ENCODE measurements at regions not wholly inside any gene's neighbourhood (a gene's known extent, or its start where the extent isn't known, plus 50 kb on each side); places are given as distances from the start of the nearest gene placed in this dataset.

DNA sequence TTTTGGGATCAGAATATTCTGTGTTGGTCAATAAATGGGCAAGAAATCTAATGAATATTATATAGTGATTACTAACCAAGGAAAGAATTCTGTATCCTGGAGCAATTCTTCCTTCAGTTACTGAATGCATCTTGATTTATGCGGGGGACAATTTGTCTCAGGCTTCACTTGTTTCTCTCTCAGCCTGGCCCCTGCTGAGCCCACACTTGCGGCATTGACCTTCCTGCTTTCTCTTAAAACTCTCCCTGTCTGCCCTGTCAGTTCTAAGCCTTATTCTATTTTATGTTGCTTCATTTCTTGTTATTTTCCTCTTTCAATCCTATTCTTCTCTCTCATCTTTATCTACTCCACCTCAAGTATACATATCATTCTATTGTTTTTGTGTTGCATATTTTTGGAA, 122.1 kb upstream of the TPK1 start:
- no peak for DNase-seq (ENCODE audit: low read depth)

DNA sequence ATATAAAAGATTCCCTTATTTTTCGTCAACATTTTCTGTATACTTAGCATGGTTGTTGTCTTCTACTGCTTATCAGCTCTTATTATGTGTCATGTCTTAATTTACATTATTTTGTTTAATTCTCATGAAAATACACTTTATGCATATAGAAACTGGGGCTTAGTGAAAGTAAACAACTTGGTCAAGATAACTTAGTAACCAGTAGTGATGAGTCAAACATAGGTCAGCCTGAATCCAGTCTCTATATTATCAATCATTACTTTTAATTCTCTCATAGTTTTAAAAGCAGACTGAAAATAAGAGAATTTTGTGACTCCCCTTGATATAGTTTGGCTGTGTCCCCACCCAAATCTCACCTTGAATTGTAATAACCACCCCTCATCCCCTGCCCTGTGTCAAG, 119.6 kb upstream of the TPK1 start:
- DNase-seq (ENCODE audit: low read depth), result no peak

DNA sequence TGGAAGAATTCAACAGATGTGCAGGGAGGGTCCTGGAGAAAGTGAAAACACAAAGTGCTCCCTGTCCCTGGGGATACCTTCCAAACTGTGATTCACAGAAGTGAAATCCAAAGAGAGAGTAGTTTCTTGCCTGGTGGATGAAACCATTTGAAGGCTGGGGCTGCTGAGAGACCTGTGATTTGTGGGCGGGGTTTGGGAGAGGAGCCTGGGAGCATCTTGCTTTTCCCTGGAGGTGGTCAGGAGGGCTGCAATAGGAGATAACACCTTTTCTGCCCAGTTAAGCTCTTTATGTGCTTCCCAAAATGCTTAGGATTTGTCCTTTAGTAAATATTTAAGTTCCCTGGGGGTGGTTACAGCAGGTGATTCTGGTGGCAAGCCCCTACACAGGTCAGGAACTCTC, 105.3 kb upstream of the TPK1 start:
- DNase-seq (ENCODE audit: low read depth), result no peak

DNA sequence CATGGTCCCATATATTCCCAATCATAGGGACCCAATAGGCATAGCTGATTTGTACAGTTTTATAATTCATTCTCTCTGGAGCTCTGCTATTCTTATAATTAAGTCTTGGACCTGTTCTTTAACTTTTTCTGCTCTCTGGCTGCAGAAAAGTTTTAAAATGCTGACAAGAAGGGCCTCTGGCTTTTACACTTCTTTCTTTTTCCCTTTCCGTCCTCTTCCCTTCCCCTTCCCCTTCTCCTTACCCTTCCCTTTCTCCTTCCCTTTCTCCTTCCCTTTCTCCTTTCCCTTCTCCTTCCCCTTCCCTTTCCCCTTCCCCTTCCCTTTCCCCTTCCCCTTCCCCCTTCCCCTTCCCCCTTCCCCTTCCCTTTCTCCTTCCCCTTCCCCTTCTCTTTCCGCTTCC, 101.3 kb upstream of the TPK1 start:
- no peak for DNase-seq (ENCODE audit: low read depth)

DNA sequence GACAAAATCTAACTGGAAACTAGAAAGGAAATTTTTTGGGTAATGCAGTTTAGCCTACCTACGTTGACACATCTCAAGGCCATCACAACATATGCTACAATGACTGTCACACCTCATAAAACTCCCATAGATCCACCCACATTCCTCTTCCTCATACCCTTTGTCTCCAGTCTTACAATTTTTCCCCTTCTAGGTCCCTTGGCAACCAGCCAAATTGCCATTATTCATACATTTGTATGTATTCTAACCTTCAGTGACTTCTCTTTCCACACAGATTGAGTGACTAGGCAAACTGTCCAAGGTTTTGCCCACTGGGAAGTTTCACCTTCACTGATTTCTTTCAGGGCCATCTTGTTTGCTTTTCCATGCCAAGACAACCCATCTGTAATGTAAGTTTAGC, 100.5 kb upstream of the TPK1 start:
- no peak for DNase-seq (ENCODE audit: low read depth)

DNA sequence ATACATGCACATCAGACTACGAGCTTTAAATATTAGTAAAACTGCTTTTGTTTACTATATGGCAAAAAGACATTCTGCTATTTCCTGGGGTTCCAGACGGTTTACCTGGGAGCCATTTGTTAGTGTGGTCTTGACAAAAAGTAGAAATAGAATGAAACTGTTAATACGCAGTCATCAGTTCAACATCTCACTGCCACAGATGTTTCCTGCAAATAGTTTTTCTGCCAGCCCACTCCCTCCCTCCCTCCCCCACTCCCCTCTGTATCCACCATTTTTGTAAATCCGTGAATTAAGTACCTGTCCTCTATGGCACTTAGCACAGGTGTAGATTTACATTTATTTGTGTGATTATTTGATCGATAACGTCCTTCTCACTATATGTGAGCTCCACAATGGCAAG, 74.6 kb upstream of the TPK1 start:
- no peak for DNase-seq (ENCODE audit: low read depth)

DNA sequence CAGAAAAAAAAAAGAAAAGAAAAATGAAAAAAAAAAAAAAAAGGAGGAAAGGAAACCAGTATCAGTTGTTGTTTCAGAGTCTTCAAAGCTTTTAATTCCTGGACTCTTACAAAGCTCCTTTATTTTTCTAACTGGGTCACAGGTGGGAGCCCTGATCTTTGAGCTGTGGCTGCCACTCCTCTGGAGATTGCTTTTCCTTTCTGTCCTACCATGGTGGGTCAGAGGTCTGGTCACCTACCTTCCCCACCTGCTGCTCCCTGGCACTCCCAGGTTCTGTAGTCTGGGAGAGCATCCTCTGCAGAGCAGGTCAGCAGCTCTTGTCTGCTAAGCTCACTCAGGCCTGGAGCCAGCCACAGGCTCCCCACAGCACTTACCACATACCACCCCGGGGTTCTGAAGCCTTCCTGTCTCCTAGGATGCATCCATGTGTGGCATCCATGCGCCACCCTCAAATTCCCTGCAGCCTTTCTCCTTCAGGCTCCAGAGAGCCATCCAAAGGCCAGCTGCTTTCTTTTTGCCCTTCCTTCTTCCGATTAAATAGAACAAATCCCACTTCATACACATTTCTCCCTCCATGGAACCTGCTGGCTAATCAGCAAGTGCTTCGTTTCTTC, 73.2 kb upstream of the TPK1 start:
- DNase-seq (ENCODE audit: low read depth), result no peak

DNA sequence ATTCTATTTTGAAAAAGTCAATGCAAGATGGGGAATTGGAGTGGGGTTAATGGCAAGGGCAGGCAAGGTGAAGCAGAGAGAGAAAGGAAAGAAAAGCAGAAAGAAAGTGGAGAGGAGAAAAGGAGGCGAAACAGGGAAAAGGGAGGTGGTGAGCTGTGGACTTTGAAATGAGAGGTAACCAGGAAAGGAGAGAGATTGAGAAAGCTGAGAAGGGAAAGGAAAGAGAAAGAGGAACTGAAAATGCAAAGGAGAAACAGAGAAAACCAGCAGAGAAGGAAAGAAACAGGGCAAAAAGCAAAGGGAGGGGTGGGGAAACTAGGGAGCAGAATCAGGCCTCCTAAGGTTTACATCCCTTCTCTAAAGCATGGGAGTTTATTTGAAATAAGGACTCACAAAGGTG, 72.5 kb upstream of the TPK1 start:
- no peak for DNase-seq (ENCODE audit: low read depth)

DNA sequence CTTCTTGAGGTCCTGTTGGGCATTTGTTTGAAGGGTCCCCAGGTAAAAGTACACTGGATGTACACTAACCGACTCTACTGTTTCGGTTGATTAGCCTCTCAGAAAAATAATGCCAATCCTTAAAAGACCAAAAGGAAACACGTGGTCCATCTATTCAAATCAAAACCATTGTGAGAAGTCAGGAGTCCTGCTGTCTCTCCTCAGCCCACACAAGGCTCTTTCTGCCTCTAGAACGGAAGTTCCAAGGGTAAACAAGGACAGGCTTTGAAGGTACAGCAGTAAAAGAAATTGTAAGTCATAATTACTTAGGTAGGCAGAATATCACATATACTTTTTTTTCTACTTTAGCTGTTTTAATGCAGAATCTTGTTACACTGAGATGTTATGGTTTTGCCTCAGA, 71.7 kb upstream of the TPK1 start:
- no peak for DNase-seq (ENCODE audit: low read depth)

DNA sequence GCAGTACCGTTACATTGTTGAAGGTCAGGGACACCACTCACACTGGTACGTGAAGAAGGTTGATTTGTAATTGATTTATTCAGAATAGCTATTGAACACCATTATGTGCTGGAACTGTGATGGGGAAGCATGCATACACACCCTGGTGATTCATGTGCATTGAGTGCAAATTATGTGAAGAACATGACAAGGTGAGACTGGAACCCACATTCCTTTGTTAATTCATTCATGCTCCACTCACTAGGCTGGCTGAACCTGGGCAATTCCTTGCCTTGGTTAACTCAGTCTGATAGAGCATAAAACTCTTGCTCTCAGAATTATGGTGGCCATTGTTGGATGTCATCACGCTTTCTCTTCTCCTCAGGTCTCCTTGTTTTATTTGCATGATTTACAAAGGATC, 67.3 kb upstream of the TPK1 start:
- no peak for DNase-seq (ENCODE audit: low read depth)

DNA sequence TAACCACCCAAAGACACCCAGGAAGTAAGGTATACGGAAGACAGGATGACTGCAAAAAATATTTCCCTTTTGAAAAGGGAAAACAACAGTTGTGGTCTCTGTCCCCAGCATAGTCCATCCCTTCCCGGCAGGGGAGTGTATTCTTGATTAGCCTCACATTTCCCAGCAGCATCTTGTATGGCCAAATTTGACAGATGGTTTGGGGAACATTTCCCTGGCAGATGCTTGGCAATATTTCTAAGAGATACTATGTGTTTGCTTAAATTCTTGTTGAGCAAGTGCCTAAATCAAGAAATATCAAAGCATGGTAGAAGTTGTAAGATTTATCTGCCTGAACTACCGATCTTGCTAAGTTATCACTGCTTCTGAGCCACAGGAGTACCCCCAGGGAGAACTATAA, 56.9 kb upstream of the TPK1 start:
- no peak for DNase-seq (ENCODE audit: low read depth)
